Neural crest cell (in vitro differentiated cells): ENCODE measurements at regions not wholly inside any gene's neighbourhood (a gene's known extent, or its start where the extent isn't known, plus 50 kb on each side); places are given as distances from the start of the nearest gene placed in this dataset.
"Not testable (repeated sequence)": the region's sequence is repeated elsewhere in the genome, so short reads cannot be mapped to it uniquely, and the experiment has no call there.

Experiments
- DNase-seq: peaks from one replicate; pipeline ENCODE4 v3.0.0; 2021; ENCODE audit warnings: low read depth, mixed read lengths, low spot score
- H3K27ac Mint-ChIP-seq: one replicate; pipeline ENCODE4 v1.8.0; 2021; ENCODE audit warnings: mild to moderate bottlenecking, mixed read lengths; ENCODE audit not compliant: unreplicated experiment
- H3K27me3 Mint-ChIP-seq: 2 replicates; pipeline ENCODE4 v1.8.0; 2021; ENCODE audit warnings: low read depth, mild to moderate bottlenecking, mixed read lengths
- H3K36me3 Mint-ChIP-seq: 2 replicates; pipeline ENCODE4 v1.8.0; 2021; ENCODE audit warnings: low read depth, mild to moderate bottlenecking, mixed read lengths
- H3K4me1 Mint-ChIP-seq: 2 replicates; pipeline ENCODE4 v1.8.0; 2021; ENCODE audit warnings: mixed read lengths
- H3K4me3 Mint-ChIP-seq: one replicate; pipeline ENCODE4 v1.8.0; 2021; ENCODE audit warnings: mild to moderate bottlenecking, mixed read lengths
- H3K9me3 Mint-ChIP-seq: 2 replicates; pipeline ENCODE4 v1.8.0; 2021; ENCODE audit warnings: mixed read lengths
- CTCF ChIP-seq: fragments of 200-600 bp; sonication (generic); conservative IDR thresholded peaks from 2 replicates; pipeline ENCODE4 v1.5.0; 2021; ENCODE audit warnings: antibody characterized with exemption, mild to moderate bottlenecking

DNA sequence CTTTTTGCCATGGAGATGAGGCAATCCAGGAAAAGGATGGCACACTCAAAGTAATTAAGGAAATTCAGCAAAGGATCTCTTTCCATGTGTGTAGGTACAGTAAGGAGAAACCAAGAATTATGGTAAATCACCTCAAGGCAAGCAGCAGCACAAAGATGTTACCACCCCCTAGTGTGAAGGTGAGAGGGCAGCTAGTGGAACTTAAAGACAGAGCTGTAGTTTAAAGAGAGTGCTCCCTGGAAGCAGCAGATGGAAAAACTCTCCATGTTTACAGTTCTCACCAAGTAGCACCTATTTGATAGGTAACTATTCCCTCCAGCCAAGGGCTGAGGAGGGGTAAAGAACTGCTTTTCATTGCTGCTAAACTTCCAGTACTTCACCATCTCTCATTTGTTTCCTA lies 860.4 kb upstream of the CRIM1 start:
- peaks cover 5% of the 10 kb centered on the region for H3K9me3 Mint-ChIP-seq
- no peak for TF ChIP-seq CTCF
- H3K27ac Mint-ChIP-seq, result peak overlapping the region; percentile 27
- H3K4me1 Mint-ChIP-seq, result no peaks in the 10 kb centered on the region
- peaks cover 2% of the 10 kb centered on the region for H3K36me3 Mint-ChIP-seq
- no peaks in the 10 kb centered on the region for H3K27me3 Mint-ChIP-seq
- H3K4me3 Mint-ChIP-seq, result no peak overlapping the region
- no peak for DNase-seq

DNA sequence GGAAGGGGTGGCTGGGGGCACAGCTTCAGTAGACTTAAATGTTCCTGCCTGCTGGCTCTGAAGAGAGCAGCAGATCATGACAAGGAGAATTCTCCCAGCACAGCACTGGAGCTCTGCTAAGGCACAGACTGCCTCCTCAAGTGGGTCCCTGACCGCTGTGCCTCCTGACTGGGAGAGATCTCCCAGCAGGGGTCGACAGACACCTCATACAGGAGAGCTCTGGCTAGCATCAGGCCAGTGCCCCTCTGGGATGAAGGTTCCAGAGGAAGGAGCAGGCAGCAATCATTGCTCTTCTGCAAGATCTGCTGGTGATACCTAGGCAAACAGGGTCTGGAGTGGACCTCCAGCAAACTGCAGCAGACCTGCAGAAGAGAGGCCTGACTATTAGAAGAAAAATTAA lies 877.5 kb upstream of the CRIM1 start:
- peaks cover 18% of the 10 kb centered on the region for H3K9me3 Mint-ChIP-seq
- not testable (repeated sequence) for DNase-seq, H3K4me1 Mint-ChIP-seq, H3K36me3 Mint-ChIP-seq, H3K4me3 Mint-ChIP-seq, H3K27me3 Mint-ChIP-seq, H3K27ac Mint-ChIP-seq

GRCh38 chr2:35468245-35468644 lies 887.3 kb upstream of the CRIM1 start:
- DNase-seq, result no peak
- no peaks in the 10 kb centered on the region for H3K36me3 Mint-ChIP-seq
- H3K4me3 Mint-ChIP-seq, result no peak overlapping the region
- H3K9me3 Mint-ChIP-seq, result no peaks in the 10 kb centered on the region
- no peaks in the 10 kb centered on the region for H3K4me1 Mint-ChIP-seq
- TF ChIP-seq CTCF, result no peak
- H3K27ac Mint-ChIP-seq, result no peak overlapping the region
- no peaks in the 10 kb centered on the region for H3K27me3 Mint-ChIP-seq

GRCh38 chr2:35463805-35464596 lies 891.6 kb upstream of the CRIM1 start:
- no peak for TF ChIP-seq CTCF
- no peak overlapping the region for H3K27ac Mint-ChIP-seq
- H3K4me1 Mint-ChIP-seq, result no peaks in the 10 kb centered on the region
- H3K4me3 Mint-ChIP-seq, result no peak overlapping the region
- no peaks in the 10 kb centered on the region for H3K36me3 Mint-ChIP-seq
- H3K9me3 Mint-ChIP-seq, result no peaks in the 10 kb centered on the region
- H3K27me3 Mint-ChIP-seq, result no peaks in the 10 kb centered on the region
- no peak for DNase-seq

GRCh38 chr2:35462226-35462998 lies 893.2 kb upstream of the CRIM1 start:
- Mint-ChIP-seq H3K4me3 (no peak overlapping the region), H3K9me3 (no peaks in the 10 kb centered on the region), H3K36me3 (no peaks in the 10 kb centered on the region), H3K27me3 (no peaks in the 10 kb centered on the region), H3K27ac (no peak overlapping the region), H3K4me1 (no peaks in the 10 kb centered on the region)
- no peak for TF ChIP-seq CTCF
- DNase-seq, result no peak

DNA sequence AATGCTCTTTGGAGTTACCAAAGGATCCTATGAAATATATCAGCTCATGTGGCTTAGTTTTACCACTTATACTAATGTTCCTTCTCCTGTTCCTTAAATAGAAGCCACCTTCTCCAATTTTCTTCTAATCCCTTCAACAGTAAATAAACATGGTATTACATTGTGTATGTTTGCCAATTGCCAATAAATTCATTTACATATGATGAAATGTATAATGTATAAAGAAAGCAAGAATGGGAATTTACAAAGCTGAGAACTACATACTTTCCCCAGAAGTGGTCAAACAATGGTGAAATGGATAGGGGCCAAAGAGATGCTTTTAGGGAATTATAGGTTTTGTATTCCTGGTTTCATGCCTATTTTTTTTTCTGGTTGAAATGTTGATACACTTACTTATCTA lies 894.2 kb upstream of the CRIM1 start:
- Mint-ChIP-seq H3K36me3 (no peaks in the 10 kb centered on the region), H3K27ac (no peak overlapping the region), H3K27me3 (no peaks in the 10 kb centered on the region)

More for the DNA sequence above, 894.2 kb upstream of the CRIM1 start:
- no peak for DNase-seq
- no peaks in the 10 kb centered on the region for H3K9me3 Mint-ChIP-seq
- no peak overlapping the region for H3K4me3 Mint-ChIP-seq
- H3K4me1 Mint-ChIP-seq, result no peaks in the 10 kb centered on the region
- no peak for TF ChIP-seq CTCF
